NCI-H1436 (cell line): ENCODE measurements at regions not wholly inside any gene's neighbourhood (a gene's known extent, or its start where the extent isn't known, plus 50 kb on each side); places are given as distances from the start of the nearest gene placed in this dataset.

ENCODE experiments used
- DNase-seq: peaks from one replicate; lab custom pipeline; 2025; lab: John Stamatoyannopoulos, UW

DNA sequence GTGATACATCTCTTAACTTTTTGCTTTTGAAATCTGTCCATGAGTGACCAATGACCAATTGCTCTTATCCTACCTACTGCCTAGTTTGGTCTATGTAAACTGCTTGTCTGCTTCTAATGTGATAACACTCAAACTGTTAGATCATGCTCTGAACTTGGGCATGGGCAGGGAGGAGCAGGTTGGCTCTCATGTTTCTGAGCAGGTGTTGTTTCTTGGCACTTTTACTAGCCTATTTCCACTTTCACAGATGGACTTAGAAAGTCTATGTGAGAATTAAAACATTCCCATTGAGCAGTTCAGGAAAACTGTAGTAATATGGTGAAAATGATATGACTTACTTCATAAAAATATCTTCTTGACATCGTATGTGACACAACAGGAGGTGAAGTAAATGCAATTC lies 538.4 kb downstream of the HACE1 start:
- no peak for DNase-seq

DNA sequence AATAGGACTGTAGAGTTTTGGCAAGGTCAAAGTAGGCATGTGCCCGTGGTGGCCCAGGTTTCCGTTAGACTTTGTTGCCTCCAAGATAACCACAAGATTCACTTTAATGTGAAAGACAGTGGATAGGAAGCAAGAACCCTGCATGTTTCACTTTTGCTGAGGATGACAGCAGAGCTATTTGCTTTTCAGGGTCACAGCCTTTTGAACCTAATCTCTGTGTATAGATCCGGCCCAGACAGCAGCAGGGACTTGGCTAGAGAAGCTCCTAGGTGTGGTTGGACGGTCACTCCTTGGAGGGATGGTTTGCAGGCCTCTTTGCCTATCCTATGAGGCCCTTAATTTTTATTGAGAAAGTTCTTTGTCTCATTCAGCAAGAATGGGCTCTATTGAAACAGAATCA lies 538.8 kb downstream of the HACE1 start:
- no peak for DNase-seq

DNA sequence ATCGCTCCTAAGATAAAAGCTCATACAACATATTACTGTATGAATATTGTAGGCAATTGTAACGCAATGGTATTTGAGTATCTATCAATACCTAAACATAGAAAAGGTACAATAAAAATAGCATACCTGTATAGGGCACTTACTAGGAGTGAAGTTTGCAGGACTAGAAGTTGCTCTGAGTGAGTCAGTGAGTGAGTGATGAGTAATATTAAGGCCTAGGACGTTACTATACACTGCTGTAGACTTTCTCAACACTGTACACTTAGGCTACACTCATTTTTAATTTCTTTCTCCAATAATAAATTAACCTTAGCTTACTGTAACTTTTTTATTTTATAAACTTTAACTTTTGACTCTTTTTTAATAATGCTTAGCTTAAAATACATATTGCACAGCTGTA lies 546.9 kb downstream of the HACE1 start:
- DNase-seq: no peak

DNA sequence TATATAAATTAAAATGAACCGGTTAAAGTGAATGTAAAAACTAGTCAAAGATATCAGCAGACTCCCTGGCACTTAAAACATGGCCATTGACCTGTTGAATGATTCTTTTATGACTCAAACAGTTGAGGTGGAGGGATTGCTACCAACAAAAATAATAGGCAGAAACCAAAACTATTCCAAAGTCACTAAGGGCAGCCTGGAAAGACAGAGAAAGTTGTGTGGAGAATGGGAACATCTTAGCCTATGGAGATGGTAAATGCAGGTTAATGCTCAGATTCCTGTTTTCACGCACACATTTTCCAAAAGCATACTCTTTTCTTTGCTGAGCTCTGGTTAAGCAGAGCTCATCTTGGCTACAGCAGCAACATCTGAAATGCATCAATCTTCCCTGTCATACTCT lies 553.5 kb downstream of the HACE1 start:
- no peak for DNase-seq

DNA sequence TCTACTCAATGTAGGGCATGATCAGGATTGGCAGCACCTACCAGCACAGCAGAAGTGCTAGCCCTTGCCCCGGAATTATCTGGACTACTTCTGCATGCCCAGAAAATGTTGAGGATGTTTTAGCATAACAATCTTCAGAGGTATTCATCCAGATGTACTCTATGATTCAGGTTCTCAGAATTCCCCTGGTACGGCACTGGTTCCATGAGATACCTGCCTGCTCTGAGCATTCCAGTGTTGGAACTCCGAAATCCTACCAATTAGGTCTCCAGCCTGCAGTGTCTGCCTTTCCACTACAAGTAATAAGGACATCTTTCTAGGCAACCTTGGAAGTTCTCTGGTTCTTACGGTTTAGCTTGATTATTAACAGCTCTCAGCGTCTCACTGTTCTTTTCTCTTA lies 554.5 kb downstream of the HACE1 start:
- DNase-seq: no peak

DNA sequence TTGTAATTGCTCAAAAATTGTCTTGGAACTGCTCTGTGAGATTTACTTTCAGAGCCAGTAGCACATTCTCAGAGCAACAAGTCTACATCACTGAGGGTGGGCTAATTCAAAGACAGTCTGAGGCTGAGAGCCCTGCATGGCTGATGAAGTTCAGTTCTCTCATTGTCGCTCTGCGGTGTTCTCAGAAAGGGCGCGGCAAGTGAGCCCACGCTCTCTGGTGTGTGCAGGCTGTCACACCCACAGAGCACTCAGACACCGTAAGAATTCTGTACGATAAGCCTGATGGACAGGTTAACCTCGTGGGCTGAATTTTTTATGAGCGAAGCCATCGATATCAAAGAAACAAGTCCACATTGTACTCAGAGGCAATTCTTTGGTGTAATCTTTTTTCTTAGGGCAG lies 557.8 kb downstream of the HACE1 start:
- no peak for DNase-seq

DNA sequence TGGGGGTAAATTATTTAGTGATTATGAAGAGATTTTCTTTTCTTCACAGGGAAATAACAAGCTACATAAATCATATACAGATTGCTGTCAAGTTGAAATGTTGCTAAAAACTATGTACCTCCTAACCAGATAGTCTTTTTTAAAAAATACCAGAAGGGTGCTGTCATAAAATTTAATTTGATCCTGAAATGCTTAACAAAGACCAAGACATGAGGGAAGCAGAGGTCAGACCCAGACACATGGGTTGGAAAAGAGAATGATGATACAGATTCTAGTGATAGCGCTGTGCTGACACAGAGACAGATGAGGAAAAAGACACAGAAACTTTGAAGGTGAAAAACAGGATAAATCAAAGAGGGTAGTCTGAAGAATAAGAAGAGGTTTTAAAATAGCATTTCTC lies 573.1 kb downstream of the HACE1 start:
- no peak for DNase-seq

DNA sequence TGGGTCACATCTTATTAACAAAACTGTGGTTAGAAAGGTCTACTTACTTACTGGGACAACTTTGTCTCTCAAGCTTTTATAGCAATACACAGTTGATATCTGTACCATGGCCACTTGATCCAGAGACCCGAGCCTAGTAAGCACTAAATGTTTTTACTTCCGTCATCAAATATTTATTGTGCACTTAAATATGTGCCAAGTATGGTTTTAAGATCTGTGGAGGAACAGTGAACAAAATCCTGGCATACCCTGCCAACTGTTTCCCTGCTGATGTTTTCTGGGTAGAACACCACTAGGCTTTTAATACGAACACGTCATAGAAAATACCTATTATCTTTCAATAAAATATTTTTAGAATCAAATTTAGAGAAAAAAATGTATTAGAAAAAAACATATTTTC lies 574.8 kb downstream of the HACE1 start:
- no peak for DNase-seq

DNA sequence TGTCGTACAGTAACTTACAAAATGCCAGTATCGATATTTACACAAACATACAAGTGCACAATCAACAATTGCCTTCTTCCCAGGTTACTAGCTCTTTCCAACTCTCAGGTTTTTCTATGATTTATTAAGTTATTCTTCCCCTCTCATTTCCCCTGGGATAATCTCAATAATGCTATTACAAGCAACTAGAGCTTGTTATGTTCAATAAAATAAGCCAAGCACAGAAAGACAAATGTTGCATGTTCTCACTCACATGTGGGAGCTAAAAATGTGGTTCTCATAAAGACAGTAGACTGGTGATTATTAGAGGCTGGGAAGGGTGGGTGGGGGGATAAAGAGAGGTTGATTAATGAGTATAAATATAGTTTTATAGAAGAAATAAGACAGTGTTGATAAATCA lies 577.1 kb downstream of the HACE1 start:
- DNase-seq: no peak

DNA sequence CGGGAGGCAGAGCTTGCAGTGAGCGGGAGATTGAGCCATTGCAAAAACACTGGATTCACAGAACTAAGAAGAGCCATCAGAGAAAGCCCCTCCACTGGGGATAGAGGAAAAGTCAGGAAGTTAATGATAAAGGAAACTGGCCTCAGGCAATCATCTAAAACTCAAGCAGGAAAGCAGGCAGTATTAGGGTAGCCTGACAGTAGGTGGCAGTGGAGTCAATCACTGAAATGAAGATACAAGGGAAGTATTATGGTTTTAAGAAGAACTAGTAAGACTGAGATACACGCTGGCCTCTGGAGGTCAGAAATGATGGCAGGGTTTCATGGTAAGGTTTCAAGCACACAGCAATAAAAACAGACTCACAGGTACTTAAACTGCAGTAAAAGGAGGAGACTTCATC lies 578.3 kb downstream of the HACE1 start:
- no peak for DNase-seq

DNA sequence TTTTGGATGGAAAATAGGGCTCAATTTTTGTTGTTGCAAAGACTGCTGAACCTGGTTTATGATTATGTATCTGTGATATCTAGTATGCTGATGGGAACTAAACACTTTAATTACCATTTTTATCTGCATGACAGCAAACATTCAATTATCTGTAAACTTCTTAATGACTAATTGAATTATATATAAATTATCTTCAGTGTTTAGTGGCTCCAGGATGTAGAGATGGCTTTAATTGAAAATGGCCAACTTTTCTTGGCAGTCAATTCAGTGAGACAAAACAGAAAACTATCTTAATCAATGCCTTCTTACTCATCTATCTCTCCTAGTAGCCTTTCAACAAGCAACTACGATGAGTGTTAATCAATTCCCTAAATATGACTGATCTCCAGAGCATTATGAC lies 591.3 kb downstream of the HACE1 start:
- no peak for DNase-seq

DNA sequence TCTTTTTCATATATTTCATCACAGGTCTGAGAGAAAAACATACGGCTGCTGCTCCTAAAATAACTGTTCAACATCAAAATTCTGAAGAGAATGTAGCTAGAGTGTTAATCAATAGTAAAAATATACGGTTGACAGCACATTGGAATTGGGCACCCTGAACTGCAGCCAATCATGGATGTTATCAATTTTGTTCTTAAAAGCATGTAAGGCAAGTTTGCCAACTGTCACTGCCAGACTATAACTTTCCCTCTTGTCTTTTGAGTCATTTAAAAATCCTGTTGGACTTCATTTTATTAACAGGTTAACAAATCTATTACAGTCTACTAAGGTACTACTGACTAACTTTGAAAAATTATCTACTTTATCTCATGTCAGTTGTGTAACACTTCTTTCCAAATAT lies 592.8 kb downstream of the HACE1 start:
- DNase-seq: no peak

DNA sequence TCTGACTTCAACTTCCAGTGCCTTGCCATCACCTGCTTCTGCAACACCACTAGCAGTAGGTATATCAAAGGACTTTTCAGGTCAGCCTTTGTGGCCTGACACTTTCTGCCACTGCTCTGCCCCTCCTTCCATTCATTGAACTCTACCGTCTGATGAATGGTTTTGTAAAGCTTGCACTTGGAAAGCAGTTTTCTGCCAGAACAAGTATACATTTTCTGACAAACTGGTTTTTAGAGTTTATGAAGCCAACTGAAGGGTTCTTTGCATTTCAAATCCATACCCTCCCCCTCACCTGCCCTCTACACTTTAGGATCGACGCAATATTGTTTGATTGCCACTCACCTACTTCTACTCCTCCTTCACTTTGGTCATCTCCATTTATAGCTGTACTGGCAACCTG lies 603.1 kb downstream of the HACE1 start:
- DNase-seq: no peak

DNA sequence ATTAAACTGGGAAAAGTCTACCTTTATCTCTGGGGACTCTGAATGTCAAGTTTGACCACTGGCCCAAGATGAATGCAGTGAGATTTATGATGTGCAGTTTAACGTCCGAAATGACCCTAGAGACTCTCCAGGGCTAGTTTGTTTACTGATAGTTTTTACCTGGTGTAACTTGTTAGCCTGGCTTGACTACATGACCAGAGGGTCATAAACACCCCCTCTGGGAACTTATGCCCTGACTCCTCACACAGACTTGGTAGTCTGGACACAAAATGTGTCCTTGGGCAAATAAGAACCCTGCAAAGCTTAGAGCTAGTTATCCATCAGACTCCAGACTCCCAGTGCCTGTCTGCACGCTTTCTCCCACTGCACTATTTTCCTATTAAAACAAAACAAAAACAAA lies 606.5 kb downstream of the HACE1 start:
- no peak for DNase-seq

DNA sequence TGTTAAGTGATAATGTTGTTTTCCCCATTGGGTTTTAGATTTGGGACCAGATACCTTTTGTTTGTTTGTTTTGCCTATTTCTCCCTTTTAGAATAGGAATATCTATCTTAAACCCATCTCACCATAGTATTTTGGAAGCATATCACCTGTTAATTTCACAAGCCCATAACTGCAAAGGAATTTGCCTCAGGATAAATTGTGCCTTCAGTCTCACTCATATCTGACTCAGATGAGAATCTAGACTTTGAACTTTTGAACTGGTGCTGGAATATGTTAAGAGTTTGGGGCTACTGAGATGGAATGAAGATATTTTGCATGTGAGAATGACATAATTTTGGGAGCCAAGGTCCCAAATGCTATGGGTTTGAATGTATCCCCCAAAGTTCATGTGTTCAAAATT lies 607.4 kb downstream of the HACE1 start:
- DNase-seq: no peak

DNA sequence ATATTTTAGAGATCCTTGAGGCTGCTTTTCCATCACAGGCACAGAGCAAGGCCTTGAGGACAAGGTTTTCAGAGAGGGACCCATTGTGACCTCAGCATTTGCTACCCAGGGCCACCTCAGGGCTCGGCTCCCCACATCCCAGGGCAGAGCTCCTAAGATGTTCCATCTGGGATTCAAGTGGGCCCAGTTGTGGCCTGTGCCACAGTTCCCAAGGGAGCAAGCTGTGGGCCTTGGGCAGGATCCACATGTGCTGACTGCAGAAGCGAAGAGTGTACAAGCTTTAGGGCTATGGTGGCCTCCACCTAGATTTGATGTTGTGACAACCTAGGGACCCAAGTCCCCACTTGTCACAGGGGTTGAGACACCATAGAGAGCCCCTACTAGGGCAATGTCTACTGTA lies 608.1 kb downstream of the HACE1 start:
- no peak for DNase-seq

DNA sequence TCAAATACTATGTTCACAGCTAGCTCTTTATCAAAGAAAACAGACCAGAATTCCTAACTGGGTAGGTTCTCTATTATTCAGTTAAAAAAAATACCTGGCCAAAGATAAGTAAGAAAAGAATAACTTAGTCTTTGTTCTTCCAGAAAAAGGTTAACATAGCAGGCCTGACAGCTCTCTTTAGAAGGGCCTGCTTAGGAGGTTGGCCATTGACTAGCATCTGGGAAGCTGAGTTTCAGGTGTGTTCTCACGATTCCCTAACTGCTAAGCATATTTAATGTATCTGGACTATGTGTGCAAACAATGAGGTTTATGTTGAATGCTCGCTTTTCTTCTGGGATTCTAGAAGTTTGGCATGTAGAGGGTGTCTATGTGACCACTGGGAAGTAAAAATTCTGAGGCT lies 618.9 kb downstream of the HACE1 start:
- DNase-seq: no peak

DNA sequence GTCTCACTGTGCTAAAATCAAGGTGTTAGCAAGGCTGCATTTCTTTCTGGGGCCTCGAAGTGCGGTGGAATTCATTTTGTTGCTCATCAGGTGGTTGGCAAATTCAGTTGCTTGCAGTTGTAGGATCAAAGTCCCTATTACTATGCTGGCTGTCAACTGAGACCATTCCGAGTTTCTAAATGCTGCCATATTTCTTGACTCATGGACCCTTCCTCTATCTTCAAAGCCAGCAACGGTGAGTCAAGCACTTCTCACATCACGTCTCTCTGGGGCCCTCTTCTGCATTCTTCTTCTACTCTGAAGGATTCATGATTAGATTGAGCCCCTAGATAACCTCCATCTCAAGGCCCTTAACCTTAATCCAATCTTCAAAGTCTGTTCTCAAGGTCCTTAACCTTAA lies 619.7 kb downstream of the HACE1 start:
- DNase-seq: no peak

DNA sequence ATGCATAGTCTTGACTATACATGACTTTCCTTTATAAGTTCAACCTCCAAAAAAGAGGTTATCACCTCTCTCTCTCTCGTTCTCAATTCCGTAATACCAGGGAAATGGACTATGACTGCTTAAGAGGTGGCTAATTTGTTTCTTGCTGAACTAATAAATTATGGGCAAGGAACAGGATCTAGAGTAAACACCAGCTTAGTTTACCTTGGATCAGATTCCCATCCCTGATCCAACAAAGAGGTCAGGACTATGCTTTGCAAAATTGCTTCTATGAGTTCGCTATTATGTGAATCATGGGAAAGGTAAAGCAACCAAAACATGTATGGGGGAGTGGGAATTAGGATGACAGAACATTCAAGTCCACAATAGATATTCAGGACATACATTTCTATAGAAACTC lies 630.7 kb downstream of the HACE1 start:
- no peak for DNase-seq

DNA sequence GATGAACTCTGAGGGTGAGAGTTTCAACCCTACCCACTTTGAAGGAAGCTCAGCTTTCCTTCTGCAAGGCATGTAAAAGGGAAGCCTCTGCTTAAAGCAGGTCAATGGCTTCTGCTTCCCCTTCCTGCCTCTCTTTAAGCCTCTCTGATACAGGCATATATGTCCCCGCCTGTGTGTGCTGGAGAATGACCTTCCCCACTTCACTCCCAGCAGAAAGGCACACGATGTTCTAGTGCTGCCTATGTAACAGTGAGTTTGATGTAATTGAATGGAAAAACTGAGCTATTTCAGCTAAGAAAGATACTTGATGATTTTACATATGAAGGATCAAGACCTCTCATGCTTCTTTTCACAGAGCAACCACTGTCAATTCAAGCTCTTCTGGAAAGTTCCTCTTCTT lies 632.2 kb downstream of the HACE1 start:
- no peak for DNase-seq

DNA sequence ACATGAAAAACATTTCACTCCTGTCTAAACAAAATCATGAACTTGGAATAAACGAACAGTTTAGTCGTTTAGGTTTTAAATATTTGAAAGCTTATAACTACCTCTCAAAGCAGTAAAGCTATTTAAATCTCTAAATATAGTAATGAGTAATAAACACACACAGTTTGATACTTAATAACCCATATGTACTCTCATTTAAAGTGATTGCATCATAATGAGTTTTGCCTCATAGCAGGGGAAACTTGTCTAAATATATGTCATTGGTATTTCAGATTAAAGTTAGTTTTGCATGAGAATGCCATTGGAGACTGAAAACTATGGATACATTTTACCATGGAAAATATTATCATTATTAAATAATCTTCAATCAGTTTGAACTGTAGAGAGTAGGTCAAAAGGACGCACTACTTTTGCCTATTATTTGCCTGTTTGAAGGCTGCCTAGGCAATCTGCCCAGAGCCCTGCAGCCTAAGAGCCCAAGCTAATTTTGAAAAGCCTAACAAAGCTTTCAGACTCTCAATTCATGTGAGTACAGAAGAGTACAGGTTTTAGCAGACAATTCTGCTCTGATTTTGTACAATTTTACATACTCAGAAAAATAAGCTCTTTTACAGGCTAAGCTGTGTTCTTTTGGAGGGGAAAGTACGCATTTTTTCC lies 632.8 kb downstream of the HACE1 start:
- no peak for DNase-seq

DNA sequence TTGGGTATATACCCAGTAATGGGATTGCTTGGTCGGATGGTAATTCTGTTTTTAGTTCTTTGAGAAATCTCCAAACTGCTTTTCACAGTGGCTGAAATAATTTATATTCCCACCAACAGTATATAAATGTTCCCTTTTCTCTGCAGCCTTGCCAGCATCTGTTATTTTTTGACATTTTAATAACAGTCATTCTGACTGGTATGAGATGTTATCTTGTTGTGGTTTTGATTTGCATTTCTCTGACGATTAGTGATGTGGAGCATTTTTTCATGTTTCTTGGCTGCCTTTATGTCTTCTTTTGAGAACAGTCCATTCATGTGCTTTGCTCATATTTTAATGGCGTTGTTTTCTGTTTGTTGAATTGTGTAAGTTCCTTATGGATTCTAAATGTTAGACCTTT lies 641.6 kb downstream of the HACE1 start:
- DNase-seq: no peak

DNA sequence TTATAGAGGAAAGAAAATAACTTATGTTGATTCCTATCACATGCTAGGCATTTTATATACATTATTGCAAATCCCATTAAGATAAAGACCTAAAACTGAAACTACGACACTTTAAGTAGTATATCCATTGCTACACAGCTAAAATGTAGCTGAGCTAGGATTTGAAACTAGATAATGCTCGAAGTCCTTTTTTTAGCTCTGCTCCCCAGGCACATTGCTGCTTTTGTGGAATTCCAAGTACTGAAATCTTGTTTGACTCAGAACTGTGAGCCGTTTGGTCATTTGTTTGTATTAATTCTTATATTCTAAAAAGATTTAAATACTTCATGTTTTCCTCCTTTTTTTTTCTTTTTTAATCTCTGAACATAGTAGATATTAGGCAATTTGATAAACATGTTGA lies 644.8 kb downstream of the HACE1 start:
- DNase-seq: no peak

DNA sequence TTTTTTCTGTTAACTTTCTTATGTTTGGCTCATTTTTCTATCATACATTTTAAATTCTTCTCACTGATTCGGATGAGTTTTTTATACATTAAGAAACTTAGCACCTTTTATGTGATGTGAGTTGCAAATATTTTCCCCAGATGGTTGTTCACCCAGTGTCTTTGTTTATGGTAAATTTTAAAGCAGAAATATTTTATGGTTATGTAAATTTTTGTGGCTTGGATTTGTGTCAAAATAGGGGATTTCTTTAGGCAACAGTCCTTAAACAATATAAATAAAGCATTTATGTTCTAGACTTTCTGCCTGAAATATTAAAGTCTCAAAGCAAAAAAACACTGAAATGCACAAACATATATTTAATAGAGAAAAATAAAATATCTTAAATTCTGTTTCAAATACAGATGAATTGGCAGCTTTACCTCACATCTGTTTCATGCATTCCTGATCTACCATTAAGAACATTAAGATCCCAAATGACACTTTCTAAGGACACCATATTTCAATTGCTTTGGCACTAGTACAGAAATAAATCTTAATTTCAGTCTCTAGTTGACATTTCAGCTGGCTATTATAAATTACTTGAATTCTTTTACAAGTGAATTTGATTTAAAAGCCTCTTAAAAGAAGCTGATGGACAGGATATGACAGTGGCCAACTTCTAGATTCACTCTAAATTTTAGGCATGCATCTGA lies 646.6 kb downstream of the HACE1 start:
- no peak for DNase-seq
